NCI-H524 treated with DMSO at 0.1 percent for 48 hours (cell line): ENCODE measurements at regions not wholly inside any gene's neighbourhood (a gene's known extent, or its start where the extent isn't known, plus 50 kb on each side); places are given as distances from the start of the nearest gene placed in this dataset.

ENCODE experiments used
- DNase-seq: peaks from one replicate; lab custom pipeline; 2025; lab: John Stamatoyannopoulos, UW

GRCh38 chr4:13054420-13054970 is 429.6 kb downstream of the RAB28 start:
- no peak for DNase-seq

DNA sequence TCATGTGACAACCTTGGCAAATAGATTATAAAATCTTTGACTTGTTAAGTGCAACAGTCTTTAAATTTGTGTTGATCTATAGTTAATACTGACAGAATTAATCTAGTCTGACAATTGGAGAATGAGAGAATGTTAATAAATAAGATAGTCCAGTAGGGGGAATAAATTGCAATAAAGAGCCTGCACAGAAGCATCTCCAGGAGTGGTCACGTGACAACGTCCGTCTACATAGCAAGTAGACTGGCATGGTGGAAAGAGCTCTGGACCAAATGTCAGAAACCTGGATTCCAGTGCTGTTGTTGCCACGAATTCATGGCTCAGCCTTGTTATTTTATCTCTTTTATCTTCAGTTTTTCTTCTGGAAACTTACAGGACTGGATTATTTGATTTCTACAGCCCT is 436.5 kb downstream of the RAB28 start:
- DNase-seq: peak; percentile 22

DNA sequence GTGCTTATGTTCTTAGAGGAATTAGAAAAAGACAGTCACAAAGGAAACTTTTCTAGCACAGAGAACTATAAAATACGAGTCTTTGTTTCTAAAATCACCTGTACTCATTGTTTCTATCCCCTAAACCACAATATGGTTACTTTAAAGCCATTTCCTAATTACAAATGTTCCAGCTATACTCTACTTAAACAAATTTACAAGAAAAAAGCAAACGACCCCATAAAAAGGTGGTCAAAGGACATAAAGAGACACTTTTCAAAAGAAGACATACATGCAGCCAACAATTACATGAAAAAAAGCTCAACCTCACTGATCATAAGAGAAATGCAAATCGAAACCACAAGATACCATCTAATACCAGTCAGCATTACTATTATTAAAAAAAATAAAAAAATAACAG is 447.3 kb downstream of the RAB28 start:
- DNase-seq: no peak

GRCh38 chr4:13032936-13033335 is 451.2 kb downstream of the RAB28 start:
- no peak for DNase-seq

- no peak for DNase-seq
Observed at GRCh38 chr4:13024147-13025105, 459.7 kb downstream of the RAB28 start.

DNA sequence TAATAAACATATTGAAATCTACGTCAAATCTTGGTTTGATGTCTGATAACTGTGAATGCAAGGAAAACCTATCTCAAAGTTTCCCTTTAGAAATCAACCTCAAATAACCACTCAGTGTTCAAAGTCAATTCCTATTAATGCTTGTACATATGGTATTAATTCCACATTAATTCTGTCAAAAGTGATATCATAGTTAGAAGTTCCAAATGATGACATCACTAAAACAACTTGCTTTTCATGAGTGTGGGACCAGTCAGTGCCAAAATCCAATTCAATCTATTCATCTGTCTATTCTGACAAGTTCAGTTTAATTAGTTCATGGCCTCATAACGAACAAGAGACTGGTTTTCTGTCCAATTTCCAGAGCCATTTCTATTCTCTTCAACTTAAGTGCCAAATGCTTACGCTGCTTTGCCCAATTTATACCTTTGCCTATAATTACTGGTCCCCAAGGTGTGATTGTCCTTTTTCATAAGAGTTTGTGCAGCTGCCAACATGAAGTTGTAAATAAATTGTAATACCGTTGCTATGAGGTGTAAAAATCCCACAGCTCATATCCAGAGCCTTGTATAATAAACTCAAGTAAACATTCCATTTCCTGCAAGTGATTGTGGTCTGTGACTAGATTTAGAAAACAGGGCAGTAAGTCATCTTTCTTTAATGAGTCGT is 476.2 kb downstream of the RAB28 start:
- no peak for DNase-seq

DNA sequence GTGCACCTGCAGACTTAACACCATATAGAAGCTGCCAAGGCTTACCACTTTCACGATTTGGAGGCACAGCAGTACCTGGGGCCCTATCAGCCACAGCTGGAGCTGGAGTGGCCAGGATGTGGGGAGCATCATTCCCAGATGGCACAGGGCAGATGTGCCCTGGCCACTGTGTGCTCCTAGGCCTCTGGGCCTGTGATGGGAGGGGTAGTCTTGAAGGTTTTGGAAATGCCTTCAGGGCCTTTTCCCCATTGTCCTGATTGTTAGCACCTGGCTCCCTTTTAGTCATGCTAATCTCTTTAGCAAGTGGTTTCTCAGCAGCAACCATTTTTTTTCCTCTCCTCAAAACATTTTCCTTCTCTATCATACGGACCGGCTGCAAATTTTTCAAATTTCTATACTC is 490.2 kb downstream of the RAB28 start:
- no peak for DNase-seq

- no peak for DNase-seq
Observed at GRCh38 chr4:12987284-12987683, 496.9 kb downstream of the RAB28 start.

DNA sequence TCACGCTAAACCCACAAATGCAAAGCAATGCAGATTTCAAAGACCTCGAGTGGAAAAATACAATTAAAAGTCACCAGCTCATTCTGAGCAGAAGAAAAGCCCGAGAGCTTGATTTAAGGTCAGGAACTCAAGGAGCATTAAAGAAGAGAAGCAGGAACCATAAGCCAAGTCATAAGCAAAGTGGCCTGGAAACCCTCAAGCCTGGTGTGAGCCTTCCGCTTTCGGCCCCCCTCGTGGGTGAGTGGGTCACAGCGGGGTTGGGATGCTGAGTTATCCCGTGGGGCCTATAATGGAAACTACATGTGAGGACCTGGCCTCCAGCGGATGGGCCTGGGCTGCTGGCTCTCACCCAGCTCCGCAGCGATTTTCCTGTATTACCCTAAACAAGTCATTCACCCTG is 504.3 kb downstream of the RAB28 start:
- no peak for DNase-seq

- DNase-seq: no peak
Observed at GRCh38 chr4:12978310-12978709, 505.8 kb downstream of the RAB28 start.

DNA sequence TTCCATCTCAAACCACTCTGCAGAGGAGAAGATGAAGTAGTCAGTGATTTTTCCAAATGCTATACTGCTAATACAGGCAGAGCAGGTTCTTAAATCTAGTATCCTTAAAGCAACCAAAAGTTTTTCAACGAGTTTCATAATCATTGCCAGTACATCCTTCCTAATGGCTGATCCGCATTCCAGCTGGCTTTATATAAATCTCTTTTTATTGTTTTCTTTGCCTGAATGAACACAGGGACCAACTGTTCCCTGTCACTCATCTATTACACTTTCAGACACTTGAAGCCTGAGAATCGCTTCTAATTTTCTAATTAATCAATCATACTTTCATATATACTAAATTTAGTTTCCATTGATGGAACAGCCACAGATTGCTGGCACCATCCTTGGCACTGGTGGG is 508.6 kb downstream of the RAB28 start:
- peak; percentile 21 for DNase-seq

DNA sequence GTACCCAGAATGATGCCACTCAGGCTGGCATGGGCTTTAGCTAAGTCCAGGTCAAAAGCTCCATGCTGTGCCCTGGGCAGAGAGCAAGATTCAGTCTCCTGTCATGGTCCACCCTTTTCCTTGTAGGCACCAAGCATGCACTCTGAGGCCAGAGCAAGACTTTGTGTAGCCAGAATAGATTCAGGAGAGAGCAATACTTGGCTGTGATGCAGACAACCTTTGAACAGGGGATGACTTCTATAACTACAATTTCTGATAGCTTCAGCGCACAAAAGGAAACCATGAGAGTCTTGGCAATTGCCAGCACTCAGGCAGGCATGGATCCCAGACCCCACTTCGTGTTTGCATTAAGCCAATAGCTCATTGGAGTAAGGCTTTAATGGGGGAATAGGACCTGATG is 510.6 kb downstream of the RAB28 start:
- no peak for DNase-seq

- no peak for DNase-seq
Observed at GRCh38 chr4:12968345-12968744, 515.8 kb downstream of the RAB28 start.

GRCh38 chr4:12966726-12967125 is 517.4 kb downstream of the RAB28 start:
- no peak for DNase-seq

DNA sequence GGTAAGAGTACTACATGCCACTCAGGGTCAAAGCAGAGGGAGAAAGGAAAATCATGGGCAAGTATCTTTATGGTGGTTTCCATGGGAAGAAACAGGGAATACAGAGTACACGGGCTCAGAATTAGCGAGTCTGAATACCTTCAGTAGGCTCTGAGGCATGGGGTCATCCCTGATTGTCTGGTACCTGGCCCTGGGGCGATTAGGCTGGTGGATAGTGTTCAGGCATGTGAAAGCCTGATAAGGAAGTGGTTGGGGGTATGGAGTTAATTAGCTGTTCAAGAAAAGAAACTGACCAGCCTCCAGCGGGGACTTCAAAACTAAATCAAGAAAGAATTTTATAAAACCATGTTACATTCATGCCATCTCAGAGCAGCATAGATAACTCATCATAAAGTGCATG is 518.8 kb downstream of the RAB28 start:
- no peak for DNase-seq

GRCh38 chr4:12963912-12964311 is 520.2 kb downstream of the RAB28 start:
- no peak for DNase-seq

GRCh38 chr4:12963291-12963690 is 520.8 kb downstream of the RAB28 start:
- DNase-seq: no peak

- DNase-seq: no peak
Observed at GRCh38 chr4:12961713-12962112, 522.4 kb downstream of the RAB28 start.

- DNase-seq: no peak
Observed at GRCh38 chr4:12958436-12958835, 525.7 kb downstream of the RAB28 start.

- DNase-seq: no peak
Observed at GRCh38 chr4:12957108-12957507, 527.0 kb downstream of the RAB28 start.

- DNase-seq: no peak
Observed at GRCh38 chr4:12956026-12956425, 528.1 kb downstream of the RAB28 start.

- no peak for DNase-seq
Observed at GRCh38 chr4:12949719-12950490, 534.2 kb downstream of the RAB28 start.
